ENCODE measurements at regions not wholly inside any gene's neighbourhood (a gene's known extent, or its start where the extent isn't known, plus 50 kb on each side); places are given as distances from the start of the nearest gene placed in this dataset.

DNA sequence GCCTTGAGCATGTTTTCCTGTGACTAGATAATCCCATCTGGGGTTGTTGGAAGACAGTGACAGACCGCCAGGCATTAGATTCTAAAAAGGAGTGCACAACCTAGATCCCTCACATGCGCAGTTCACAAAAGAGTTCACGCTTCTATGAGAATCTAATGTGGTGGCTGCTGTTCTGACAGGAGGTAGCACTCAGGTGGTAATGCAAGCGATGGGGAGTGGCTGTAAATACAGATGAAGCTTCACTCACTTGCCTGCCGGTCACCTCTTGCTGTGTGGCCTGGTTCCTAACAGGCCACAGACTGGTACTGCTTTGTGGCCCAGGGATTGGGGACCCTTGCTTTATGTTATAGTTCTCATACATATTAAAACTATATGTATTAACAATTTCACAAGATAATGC is 81.9 kb upstream of the TMLHE start:
- no peak for DNase-seq

DNA sequence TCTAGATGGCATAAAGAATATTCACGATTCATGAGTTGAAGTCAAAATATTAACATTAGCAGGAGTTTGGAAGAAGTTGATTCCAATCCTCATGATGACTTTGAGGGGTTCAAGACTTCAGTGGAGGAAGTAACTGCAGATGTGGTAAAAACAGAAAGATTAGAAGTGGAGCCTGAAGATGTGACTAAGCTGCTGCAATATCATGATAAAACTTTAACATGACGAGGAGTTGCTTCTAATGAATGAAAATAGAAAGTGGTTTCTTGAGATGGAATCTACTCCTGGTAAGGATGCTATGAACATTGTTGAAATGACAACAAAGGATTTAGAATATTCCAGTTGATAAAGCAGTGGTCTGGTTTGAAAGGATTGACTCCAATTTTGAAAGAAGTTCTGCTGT is 70.1 kb upstream of the TMLHE start:
- DNase-seq = no peak

DNA sequence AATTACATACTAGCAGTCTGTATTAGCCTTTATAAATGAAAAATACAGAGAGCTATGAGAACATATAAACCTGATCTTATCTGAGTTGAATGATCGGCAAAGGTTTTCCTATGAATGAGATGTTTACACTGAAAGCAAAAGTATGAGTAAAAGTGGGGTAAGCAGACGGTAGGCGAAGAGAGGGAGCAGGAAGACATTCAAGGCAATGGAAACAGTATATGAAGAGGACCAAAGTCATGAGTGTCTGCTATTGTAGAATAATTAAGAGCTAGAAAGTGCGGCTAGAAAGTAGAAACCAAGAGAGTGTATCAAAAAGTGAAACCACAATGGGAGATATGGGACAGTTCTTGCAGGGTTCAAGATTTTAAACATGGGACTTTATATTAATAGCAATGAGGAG is 67.0 kb upstream of the TMLHE start:
- no peak for DNase-seq

DNA sequence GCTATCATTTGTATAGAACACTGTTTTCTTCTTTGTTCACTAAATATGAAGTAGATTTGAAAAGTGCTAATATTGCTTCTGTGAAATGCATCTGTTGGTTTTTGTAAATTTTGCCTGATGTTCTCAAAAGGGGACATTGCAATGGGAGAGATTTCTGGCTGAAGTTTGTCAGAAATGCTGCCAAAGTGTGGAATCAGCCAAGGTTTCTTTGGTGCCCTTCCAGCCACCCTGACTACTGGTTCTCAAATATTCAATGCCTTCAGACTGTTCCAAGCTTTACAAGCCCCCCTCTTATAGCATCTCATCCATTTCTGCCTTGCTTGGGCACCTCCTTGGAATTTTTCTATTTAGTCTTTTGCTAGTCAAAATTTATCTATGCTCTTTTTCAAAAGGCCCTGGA is 60.6 kb upstream of the TMLHE start:
- DNase-seq = peak in 1 of 3 donors; percentile 0

DNA sequence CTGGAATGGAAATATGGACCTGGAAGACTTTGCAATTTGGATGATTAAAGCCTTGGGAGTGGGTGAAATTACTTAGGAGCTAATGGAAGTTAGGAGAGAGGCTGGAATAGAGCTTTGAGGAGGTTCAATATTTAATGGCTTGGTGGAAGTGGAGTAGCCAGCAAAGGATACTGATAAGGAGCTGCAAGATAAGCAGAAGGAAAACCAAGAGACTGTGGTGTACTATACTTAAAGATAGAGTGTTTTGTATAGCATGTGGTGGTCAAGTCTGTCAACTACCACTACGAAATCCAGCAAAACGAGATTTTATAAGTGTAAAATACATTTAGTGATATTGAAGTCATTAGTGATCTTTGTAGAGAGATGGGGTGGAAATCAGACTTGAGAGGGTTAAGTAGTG is 54.0 kb upstream of the TMLHE start:
- no peak for DNase-seq

Data from muscle of back (tissue), 3 donors.